ELF-1 (cell line): ENCODE measurements at regions not wholly inside any gene's neighbourhood (a gene's known extent, or its start where the extent isn't known, plus 50 kb on each side); places are given as distances from the start of the nearest gene placed in this dataset.

ENCODE experiments used
- DNase-seq: peaks from one replicate; pipeline ENCODE4 v3.0.0-alpha.2; 2016; ENCODE audit warnings: low read depth, low spot score

DNA sequence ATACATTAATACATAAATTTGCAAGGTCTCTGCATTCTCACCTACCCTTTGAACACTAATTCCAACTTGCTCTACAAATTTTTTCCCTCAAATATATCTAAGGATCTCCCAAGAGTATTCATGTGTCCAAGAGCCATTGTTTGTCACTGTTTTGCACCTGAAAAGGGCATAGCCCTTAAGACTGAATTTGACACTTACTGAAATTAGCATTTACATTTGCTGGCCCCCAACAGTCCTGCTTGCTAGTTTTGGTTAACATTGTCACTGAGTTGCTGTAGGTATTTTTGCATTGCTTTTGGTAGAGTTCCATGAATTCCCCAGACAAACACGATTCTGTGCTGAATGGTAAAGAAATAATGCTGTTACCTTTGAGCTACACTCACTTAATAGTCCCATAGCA lies 57.3 kb downstream of the KCNA4 start:
- no peak for DNase-seq

GRCh38 chr11:29957431-29957830 lies 59.4 kb downstream of the KCNA4 start:
- peak; percentile 34 for DNase-seq

GRCh38 chr11:29956076-29956556 lies 60.7 kb downstream of the KCNA4 start:
- DNase-seq = no peak

DNA sequence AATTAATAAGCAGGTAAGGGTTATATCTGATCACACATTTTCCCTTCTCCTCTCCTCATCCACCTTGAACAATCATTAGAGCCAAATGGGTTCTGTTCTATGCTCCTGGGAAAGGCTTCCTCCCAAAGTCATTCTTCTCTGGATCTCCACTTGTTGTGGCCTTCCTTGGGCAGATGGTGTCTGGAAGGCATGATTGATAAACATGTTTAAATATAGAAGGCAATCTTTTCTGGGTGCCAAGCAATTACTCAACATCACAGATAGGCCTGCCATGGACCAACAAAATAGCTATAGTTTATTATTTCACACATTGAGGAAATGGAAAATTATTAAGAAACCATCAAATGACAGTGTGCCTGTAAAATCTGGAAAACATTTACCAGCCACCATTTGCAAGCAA lies 73.5 kb downstream of the KCNA4 start:
- DNase-seq = no peak

DNA sequence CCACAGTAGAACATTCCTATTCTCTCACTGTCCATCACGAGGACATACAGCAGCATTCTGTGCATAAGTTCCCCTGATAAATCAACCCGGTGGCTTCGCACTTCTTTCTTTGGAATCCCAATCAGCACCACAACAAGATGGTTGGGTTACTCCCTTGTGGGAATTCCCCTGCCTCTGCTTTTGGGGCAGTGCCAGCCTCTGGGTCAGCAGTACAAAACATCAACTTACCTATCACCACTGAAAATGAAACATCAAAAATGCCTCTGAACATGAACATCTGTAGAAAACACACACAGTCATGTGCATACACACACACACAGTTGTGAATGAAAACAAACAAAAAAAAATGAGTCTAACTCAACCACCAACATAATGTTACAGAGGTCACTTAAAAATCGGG lies 79.3 kb downstream of the KCNA4 start:
- no peak for DNase-seq

GRCh38 chr11:29934115-29934638 lies 82.7 kb downstream of the KCNA4 start:
- no peak for DNase-seq

- DNase-seq = no peak
Measured at GRCh38 chr11:29916040-29916439, 100.8 kb downstream of the KCNA4 start.

DNA sequence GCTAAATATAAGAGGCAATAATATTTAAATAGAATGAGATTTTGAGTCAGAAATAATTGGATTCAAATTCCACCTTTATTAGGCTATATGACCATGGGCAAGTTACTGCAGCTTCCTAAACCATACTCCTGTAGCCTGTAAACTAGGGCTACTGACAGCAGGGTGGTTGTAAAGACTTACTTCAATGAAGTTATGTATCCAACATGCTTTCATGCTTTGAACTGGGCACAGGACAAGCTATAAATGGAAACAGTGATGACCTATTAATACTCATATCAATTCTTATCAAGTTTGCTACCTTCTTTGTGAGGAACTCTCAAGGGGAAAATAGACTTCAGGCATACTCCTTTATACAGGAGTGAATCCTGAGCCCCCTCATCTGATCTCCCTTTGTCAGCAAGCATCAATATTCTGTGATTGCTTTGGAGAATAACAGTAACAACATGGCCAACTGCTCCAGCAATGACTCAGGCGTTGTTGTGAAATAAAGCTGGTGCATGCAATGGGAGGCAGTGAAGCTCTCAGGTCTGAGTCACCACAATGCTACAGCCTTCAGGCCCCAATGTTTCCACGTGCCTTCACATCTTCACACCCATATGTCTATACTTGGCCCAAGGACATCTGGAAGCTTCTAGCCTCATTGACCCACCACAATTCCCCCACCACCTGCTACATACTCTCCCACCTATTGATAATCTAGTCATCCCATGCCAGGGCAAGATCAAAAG lies 102.5 kb downstream of the KCNA4 start:
- no peak for DNase-seq

- DNase-seq = no peak
Measured at GRCh38 chr11:29913352-29913751, 103.5 kb downstream of the KCNA4 start.

GRCh38 chr11:29900382-29900781 lies 116.4 kb downstream of the KCNA4 start:
- DNase-seq = no peak

DNA sequence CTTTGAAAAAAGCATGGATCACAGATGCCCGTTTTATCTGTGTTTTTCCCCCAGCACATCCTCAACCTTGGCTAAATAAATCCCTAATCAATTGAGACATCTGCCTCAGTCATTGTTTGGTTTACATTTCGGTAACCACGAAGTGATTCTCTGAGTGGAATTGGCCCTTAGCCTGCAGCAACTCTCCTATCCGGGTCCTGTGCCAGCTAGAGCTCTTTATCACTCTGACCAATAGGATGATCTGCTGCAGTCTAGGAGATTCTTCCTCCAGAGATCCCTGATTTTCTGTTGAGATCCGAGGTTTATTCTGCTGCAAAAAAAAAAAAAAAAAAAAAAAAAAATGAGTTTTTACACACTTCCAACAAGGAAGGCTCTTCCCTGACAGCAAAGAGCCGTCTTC lies 137.3 kb downstream of the KCNA4 start:
- no peak for DNase-seq

GRCh38 chr11:29876192-29876591 lies 140.6 kb downstream of the KCNA4 start:
- no peak for DNase-seq

- no peak for DNase-seq
Measured at GRCh38 chr11:29847219-29847618, 169.6 kb downstream of the KCNA4 start.

DNA sequence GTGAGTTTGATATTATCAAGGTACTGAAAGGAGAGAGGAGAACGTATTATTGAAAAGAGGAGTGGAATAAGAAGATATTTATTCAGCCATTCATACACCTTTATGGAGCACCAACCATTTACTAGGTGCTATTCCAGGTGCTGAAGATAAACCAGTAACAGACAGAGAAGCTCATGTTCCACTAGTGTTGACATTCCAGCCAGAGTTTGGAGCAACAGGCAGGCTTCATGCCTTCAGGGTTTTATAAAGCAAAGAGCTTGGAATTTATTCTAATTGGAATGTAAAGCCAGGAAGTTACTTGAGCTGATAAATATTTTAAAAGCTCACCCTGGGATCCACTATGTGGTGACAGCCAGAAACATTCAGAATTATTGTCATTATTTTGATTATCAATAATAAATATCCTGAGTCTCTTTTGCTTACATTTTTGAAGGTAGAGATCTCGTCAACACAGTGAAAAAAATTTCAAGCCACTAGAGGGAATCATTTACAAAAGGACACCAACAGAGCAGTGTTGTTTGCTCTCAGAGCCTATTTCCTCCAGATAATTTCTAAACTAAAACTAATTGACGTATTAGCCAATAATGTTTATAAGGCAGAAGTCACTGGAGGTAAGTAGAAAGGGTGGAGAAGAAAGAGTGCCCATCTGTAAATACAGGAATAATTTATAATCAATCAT lies 172.0 kb downstream of the KCNA4 start:
- DNase-seq = peak; percentile 10

DNA sequence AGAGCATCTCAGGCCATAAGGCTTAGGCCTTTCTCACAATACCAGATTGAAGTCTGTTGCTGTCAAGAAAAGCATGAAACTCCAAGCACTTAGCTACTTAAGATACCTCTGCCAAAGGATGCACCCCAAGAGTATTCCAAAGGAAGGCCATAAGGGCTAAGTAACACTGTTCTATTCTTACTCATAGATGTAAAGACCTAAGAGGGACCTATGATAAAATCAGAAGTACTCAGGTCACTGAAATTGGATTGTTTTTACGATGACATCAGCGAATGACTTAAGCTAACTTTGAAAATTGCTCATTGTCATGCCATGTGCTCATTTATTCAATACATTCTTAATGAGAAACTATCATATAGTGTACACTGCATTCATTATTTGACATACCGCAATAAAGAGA lies 172.8 kb downstream of the KCNA4 start:
- no peak for DNase-seq

DNA sequence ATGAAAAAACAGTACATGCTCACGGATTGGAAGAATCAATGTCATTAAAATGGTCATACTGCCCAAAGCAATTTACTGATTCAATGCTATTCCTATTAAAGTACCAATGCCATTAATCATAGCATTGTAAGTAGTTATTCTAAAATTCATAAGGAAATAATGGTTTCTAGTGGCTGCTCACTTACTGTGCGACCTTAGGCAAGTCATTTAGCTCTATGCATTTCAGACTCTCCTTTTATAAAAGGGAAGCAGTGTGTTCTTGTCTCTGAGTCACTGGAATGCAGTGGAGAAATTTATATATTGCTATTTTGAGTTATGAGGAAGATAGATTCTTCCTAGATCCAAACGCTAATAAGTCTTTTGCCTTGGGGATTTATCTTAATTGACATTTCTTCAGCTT lies 174.8 kb downstream of the KCNA4 start:
- DNase-seq = no peak

DNA sequence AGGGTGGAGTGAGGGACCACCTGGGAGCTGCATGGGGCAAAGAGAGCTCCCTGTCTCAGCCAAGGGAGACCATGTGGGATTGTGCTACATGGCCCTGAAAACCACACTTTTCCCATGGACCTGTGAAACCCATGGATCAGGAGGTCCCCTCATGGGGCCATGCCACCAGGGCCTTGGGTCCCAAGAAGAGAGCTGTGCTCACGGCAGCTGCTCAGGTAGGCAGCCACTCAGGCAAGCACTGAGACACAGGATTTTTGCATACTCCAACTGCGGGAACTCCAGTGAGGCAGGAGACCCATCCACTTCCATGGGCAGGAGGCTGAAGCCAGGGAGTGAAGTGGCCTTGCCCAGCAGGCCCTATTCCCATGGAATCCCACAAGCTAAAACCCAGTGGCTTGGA lies 190.0 kb downstream of the KCNA4 start:
- no peak for DNase-seq

GRCh38 chr11:29816359-29816758 lies 200.5 kb downstream of the KCNA4 start:
- DNase-seq = no peak

DNA sequence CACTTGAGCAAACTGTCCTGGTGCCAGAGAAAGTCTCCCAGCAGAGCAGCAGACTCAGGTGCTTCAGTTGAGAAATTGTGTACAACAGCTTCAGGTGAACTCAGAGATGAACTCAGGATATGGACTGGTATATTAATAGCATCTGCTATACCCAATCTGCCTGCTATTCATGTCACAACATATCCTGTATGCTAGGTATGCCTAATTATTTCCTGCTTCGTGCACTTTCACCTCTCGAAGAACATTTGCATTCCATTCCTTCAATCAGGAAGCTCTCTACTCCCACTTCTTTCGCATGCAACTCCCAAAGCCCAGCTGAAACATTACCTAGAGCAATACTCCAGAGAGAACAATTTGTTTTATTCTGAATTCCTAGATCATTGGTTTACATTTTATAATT lies 207.7 kb downstream of the KCNA4 start:
- DNase-seq = no peak

GRCh38 chr11:29802522-29802921 lies 214.3 kb downstream of the KCNA4 start:
- DNase-seq = no peak

GRCh38 chr11:29801561-29801960 lies 215.3 kb downstream of the KCNA4 start:
- DNase-seq = no peak

- no peak for DNase-seq
Measured at GRCh38 chr11:29786092-29786491, 230.7 kb downstream of the KCNA4 start.

DNA sequence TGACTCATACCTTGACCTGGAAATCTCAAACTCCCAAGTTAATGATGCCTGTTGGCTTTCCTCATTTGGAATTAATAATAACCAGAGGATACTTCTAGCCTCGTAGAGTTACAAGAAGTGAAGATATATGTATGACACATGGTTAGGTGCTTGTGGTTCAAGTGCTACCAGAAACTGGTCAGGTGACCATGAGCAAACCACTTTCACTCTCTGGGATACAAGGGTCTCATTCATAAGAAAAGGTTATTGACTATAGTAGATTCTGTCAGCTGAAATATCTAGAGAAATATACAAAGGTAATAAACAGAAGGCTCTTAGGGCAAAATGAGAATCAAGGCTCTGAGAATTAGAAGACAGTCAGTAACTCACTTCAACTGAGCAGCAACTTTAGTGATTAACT lies 233.3 kb downstream of the KCNA4 start:
- no peak for DNase-seq
